ENCODE measurements at regions not wholly inside any gene's neighbourhood (a gene's known extent, or its start where the extent isn't known, plus 50 kb on each side); places are given as distances from the start of the nearest gene placed in this dataset.

- H3K9me3 Mint-ChIP-seq: no peaks in the 10 kb centered on the region
Observed at GRCh38 chr15:61759639-61760038, 300.6 kb downstream of the VPS13C start.

More at GRCh38 chr15:61759639-61760038, 300.6 kb downstream of the VPS13C start:
- no peak overlapping the region for H3K27ac Mint-ChIP-seq
- DNase-seq: no peak
- no CpG with 5 or more reads among the region's 2 CpGs for WGBS (ENCODE audit: extremely low coverage, insufficient read length, low lambda C conversion rate)
- Histone ChIP-seq H2AFZ (ENCODE audit: low read length) (no peak overlapping the region), H2BK12ac (ENCODE audit: insufficient read length, low read depth, low read length) (no peak overlapping the region), H3K9me3 (ENCODE audit: control insufficient read depth, low read depth, low read length) (no peaks in the 10 kb centered on the region), H2AK5ac (ENCODE audit: insufficient read length, low read length) (no peak overlapping the region), H3T11ph (ENCODE audit: low read length) (no peak overlapping the region), H3K56ac (ENCODE audit: insufficient read length, low read depth, low read length) (no peak overlapping the region), H3K4ac (ENCODE audit: low read depth, low read length) (no peak overlapping the region), H2BK15ac (ENCODE audit: low read depth, low read length) (no peak overlapping the region), H3K23ac (ENCODE audit: insufficient read length, low read depth, low read length) (no peak overlapping the region), H3K79me2 (ENCODE audit: insufficient read depth, low read length) (no peaks in the 10 kb centered on the region), H4K5ac (ENCODE audit: insufficient read length, low read depth, low read length) (no peak overlapping the region), H3K79me1 (ENCODE audit: insufficient read depth, low read depth, low read length, poor library complexity, severe bottlenecking) (no peaks in the 10 kb centered on the region), H2BK20ac (ENCODE audit: low read depth, low read length, poor library complexity, severe bottlenecking) (no peak overlapping the region), H3K27ac (ENCODE audit: insufficient read length, low read depth, low read length) (no peak overlapping the region), H2BK5ac (ENCODE audit: insufficient read length, low read length) (no peak overlapping the region), H4K8ac (replicated peaks; ENCODE audit: insufficient read length, low read depth, low read length) (no peak overlapping the region), H3K18ac (ENCODE audit: insufficient read length, low read depth, low read length) (no peak overlapping the region), H2BK120ac (ENCODE audit: low read depth, low read length, poor library complexity, severe bottlenecking) (no peak overlapping the region), H3K9ac (ENCODE audit: extremely low read depth, insufficient read length, low read length) (no peak overlapping the region), H3K14ac (ENCODE audit: insufficient read depth, low read length) (no peak overlapping the region), H4K20me1 (ENCODE audit: control insufficient read depth, insufficient read depth, insufficient read length) (no peaks in the 10 kb centered on the region), H4K91ac (ENCODE audit: insufficient read length, low read depth, low read length) (no peak overlapping the region), H3K4me1 (ENCODE audit: insufficient read depth, low read length) (no peaks in the 10 kb centered on the region), H3K27me3 (ENCODE audit: insufficient read depth, low read length) (peaks cover 2% of the 10 kb centered on the region; the same call in 1 of the 2 replicates), H3K4me2 (ENCODE audit: insufficient read depth, insufficient read length, low read length) (no peak overlapping the region), H3K23me2 (ENCODE audit: insufficient read length, low read depth, low read length, poor library complexity, severe bottlenecking) (no peaks in the 10 kb centered on the region)
- no peak for TF ChIP-seq CTCF (conservative IDR thresholded peaks at IDR 0.05)
- peaks cover 3% of the 10 kb centered on the region; the same call in 1 of the 2 replicates for H3K27me3 Mint-ChIP-seq (ENCODE audit: low read depth)
- no peaks in the 10 kb centered on the region for H3K36me3 Mint-ChIP-seq (ENCODE audit: insufficient read depth in 1 of 3, low read depth in 3 of 3)
- peaks cover 5 to 6% of the 10 kb centered on the region in 2 experiments for H3K4me1 Mint-ChIP-seq
- H3K4me3 Mint-ChIP-seq: no peak overlapping the region
